Endothelial cell of umbilical vein (primary cell): ENCODE measurements at regions not wholly inside any gene's neighbourhood (a gene's known extent, or its start where the extent isn't known, plus 50 kb on each side); places are given as distances from the start of the nearest gene placed in this dataset.

ENCODE experiments used
- BruUV-seq: library from RNA; stranded (reverse); fragments of 400-500 nt; replicated peaks from 2 replicates; lab custom pipeline; 2021; lab: Mats Ljungman, UMichigan
- CTCF ChIA-PET: fragments of 300-600, 350-600 bp; sonication (Branson Sonifier 250); formaldehyde crosslinking; loops from one replicate; lab custom pipeline; 2021; ENCODE audit warnings: antibody characterized with exemption, inconsistent platforms; lab: Charles Lee
- POLR2A ChIA-PET: fragments of 300-600, 350-600 bp; sonication (Branson Sonifier 250); formaldehyde crosslinking; loops from one replicate; lab custom pipeline; 2021; ENCODE audit warnings: antibody characterized with exemption, inconsistent platforms; lab: Charles Lee
- DNase-seq: peaks from one replicate; pipeline ENCODE4 v3.0.0-alpha.2; 2011; ENCODE audit warnings: low read depth, low spot score
- FAIRE-seq: peaks from 2 replicates; lab custom pipeline; 2011; peaks lifted over from hg19 to GRCh38; lab: Jason Lieb, UNC
- H2AFZ ChIP-seq: 2 replicates; pipeline ENCODE4 v1.6.0; 2012; ENCODE audit warnings: low read depth, low read length, control low read depth, inconsistent platforms
- H3K27ac ChIP-seq: 2 replicates; pipeline ENCODE4 v1.5.1; 2011; ENCODE audit warnings: low read depth, mild to moderate bottlenecking, control low read depth, low read length, moderate library complexity; ENCODE audit not compliant: insufficient read depth
- H3K27me3 ChIP-seq, 2 experiments: 2 replicates each; pipeline versions ENCODE4 v1.6.0 to v1.6.1; 2011; ENCODE audit warnings: low read length in 2 of 2, mixed read lengths in 1 of 2; ENCODE audit not compliant: control insufficient read depth in 2 of 2, insufficient read depth in 2 of 2
- H3K36me3 ChIP-seq, 2 experiments: 2 replicates in 1 of 2; 3 replicates in 1 of 2; pipeline ENCODE4 v1.5.1; 2011; ENCODE audit warnings: low read length in 2 of 2, mild to moderate bottlenecking in 1 of 2, moderate library complexity in 1 of 2; ENCODE audit not compliant: control insufficient read depth in 2 of 2, insufficient read depth in 2 of 2; ENCODE audit errors: extremely low read depth in 1 of 2
- H3K4me1 ChIP-seq: 3 replicates; pipeline ENCODE4 v1.5.1; 2011; ENCODE audit warnings: mild to moderate bottlenecking, low read length; ENCODE audit not compliant: control insufficient read depth, insufficient read depth; ENCODE audit errors: extremely low read depth
- H3K4me2 ChIP-seq: 2 replicates; pipeline ENCODE4 v1.6.1; 2011; ENCODE audit warnings: low read length, control low read depth, mixed read lengths; ENCODE audit not compliant: insufficient read depth
- H3K4me3 ChIP-seq, 3 experiments: fragments of 200-600 bp in 1 of 3; sonication (generic), shearing (Covaris generic) in 1 of 3; replicated peaks in 1 of 3; 2 replicates each; pipeline ENCODE4 v1.5.1; 2011 to 2016; ENCODE audit warnings: control low read depth in 3 of 3, low read length in 3 of 3, mild to moderate bottlenecking in 2 of 3, inconsistent platforms in 1 of 3, low read depth in 1 of 3, moderate library complexity in 1 of 3; ENCODE audit not compliant: insufficient read depth in 1 of 3
- H3K79me2 ChIP-seq: 2 replicates; pipeline ENCODE4 v1.6.0; 2012; ENCODE audit warnings: low read length, inconsistent platforms; ENCODE audit not compliant: control insufficient read depth, insufficient read depth
- H3K9ac ChIP-seq: replicated peaks from 2 replicates; pipeline ENCODE3; 2011; ENCODE audit warnings: low read length, control low read depth; ENCODE audit not compliant: insufficient read depth; ENCODE audit errors: extremely low read depth
- H3K9me1 ChIP-seq: replicated peaks from 3 replicates; pipeline ENCODE4 v1.6.0; 2011; ENCODE audit warnings: mild to moderate bottlenecking, low read length; ENCODE audit not compliant: control insufficient read depth, insufficient read depth; ENCODE audit errors: extremely low read depth
- H3K9me3 ChIP-seq: replicated peaks from 2 replicates; pipeline ENCODE4 v1.5.1; 2012; ENCODE audit warnings: low read length, inconsistent platforms; ENCODE audit not compliant: control insufficient read depth, insufficient read depth
- H4K20me1 ChIP-seq: replicated peaks from 2 replicates; pipeline ENCODE3; 2011; ENCODE audit warnings: mild to moderate bottlenecking, low read length; ENCODE audit not compliant: control insufficient read depth, insufficient read depth; ENCODE audit errors: extremely low read depth
- EZH2 ChIP-seq: IDR thresholded peaks from 2 replicates; pipeline ENCODE4 v1.6.1; 2012; ENCODE audit warnings: borderline replicate concordance, low read depth, mild to moderate bottlenecking, moderate library complexity, low read length, inconsistent platforms; ENCODE audit not compliant: severe bottlenecking
- FOS ChIP-seq: IDR thresholded peaks from 2 replicates; pipeline ENCODE4 v1.6.1; 2011; ENCODE audit warnings: mild to moderate bottlenecking, low read length, moderate library complexity, borderline replicate concordance; ENCODE audit not compliant: insufficient read depth
- GATA2 ChIP-seq: IDR thresholded peaks from 2 replicates; pipeline ENCODE4 v1.7.0; 2011; ENCODE audit warnings: low read depth, mild to moderate bottlenecking, moderate library complexity, mixed read lengths, low read length; ENCODE audit not compliant: insufficient read length, insufficient read depth
- JUN ChIP-seq: IDR thresholded peaks from 2 replicates; pipeline ENCODE4 v1.6.1; 2011; ENCODE audit warnings: borderline replicate concordance, low read depth; ENCODE audit not compliant: insufficient read length, insufficient read depth
- MYC ChIP-seq: IDR thresholded peaks from one replicate; pipeline ENCODE4 v1.6.1; 2011; ENCODE audit warnings: mild to moderate bottlenecking, low read depth, low read length
- POLR2A ChIP-seq: IDR thresholded peaks from 2 replicates; pipeline ENCODE4 v1.6.1; 2012; ENCODE audit warnings: low read depth, mild to moderate bottlenecking, control low read depth, low read length
- POLR2AphosphoS5 ChIP-seq: IDR thresholded peaks from 2 replicates; pipeline ENCODE4 v1.6.1; 2012; ENCODE audit warnings: low read depth, mild to moderate bottlenecking, control low read depth, low read length, moderate library complexity; ENCODE audit not compliant: insufficient read depth
- dilution Hi-C: fragments of 300-500 bp; cut with MboI; formaldehyde crosslinking; loops from one replicate; pipeline ENCODE4 v1.15.0; 2019; ENCODE audit warnings: low sequenced_read_pairs; ENCODE audit not compliant: extremely low pct_ligation_motif_present
- intact Hi-C: fragments of 100-400 bp; cut with micrococcal nuclease; formaldehyde crosslinking; loops from one replicate; pipeline ENCODE4 v1.10.0; 2022
- TF ChIP-seq, protein P1 (sequence below), 2 donors: IDR thresholded peaks; 1 replicate in 1 of 2; 2 replicates in 1 of 2; pipeline ENCODE4 v1.5.1; 2011; ENCODE audit warnings: low read length in 2 of 2, mild to moderate bottlenecking in 2 of 2, moderate library complexity in 2 of 2, control low read depth in 1 of 2, inconsistent platforms in 1 of 2, low read depth in 1 of 2; ENCODE audit not compliant: insufficient read depth in 1 of 2; ENCODE audit errors: extremely low read depth in 1 of 2
- TF ChIP-seq, protein P2 (sequence below): IDR thresholded peaks from 2 replicates; pipeline ENCODE4 v1.6.1; 2011; ENCODE audit not compliant: insufficient read depth, insufficient read length

DNA sequence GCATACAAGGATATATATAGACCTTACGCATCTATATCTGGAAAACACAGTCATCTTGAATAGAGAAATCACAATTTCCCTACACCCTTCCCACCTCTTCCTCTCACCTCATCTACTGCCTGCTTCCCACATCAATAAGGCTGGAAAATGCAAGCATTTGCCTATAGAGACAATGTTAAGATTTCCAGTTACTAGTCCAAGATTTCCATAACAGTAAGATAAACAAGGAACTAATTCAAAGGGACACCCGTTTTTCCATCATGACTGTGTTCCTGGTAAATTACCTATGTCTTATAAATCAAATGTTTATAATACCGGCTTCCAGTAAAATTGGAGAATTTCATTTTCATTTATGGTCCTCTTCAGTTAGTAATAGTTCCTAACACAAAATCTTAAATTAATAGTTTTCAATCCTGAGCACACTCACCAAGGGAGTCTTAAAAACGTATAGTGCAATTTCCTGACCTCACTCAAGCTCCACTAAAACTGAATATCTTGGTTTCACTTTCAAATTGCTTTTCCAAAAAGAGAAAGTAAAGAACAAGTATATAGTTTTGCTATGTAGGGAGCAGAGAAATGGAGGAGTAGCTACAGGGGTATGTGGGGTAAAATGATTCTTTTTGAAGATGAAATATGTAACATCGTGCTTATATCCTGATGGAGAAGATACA is 398.7 kb downstream of the PLPP3 start:
- peaks cover 11% of the 10 kb centered on the region for H3K4me1 ChIP-seq
- peak overlapping the region; percentile 9 for H3K27ac ChIP-seq
- TF ChIP-seq JUN: no peak
- no peaks in the 10 kb centered on the region for H4K20me1 ChIP-seq
- DNase-seq (peak; percentile 69), FAIRE-seq (no peak)
- H3K27me3 ChIP-seq: no peaks in the 10 kb centered on the region
- ChIA-PET CTCF (interaction anchor here (1.3 kb wide), 1 partner anchor 396 kb away, joined by 3 read pairs; no protein-coding TSS in a partner anchor), POLR2A (interaction anchor here (0.6 kb wide), 1 partner anchor 62 kb away, joined by 3 read pairs; no protein-coding TSS in a partner anchor)
- peak overlapping the region; percentile 99 for H2AFZ ChIP-seq
- no peaks in the 10 kb centered on the region for H3K36me3 ChIP-seq
- peak overlapping the region in 2 of 3 experiments; percentile 12 to 64 for H3K4me3 ChIP-seq
- BruUV-seq: no TSS peak
- H3K9me3 ChIP-seq: no peaks in the 10 kb centered on the region
- dilution Hi-C loops: no loop called here
- intact Hi-C loops: no loop called here
- peak overlapping the region; percentile 96 for H3K4me2 ChIP-seq
- no peaks in the 10 kb centered on the region for H3K79me2 ChIP-seq
- H3K9ac ChIP-seq: peak overlapping the region; percentile 25
- H3K9me1 ChIP-seq: no peaks in the 10 kb centered on the region

DNA sequence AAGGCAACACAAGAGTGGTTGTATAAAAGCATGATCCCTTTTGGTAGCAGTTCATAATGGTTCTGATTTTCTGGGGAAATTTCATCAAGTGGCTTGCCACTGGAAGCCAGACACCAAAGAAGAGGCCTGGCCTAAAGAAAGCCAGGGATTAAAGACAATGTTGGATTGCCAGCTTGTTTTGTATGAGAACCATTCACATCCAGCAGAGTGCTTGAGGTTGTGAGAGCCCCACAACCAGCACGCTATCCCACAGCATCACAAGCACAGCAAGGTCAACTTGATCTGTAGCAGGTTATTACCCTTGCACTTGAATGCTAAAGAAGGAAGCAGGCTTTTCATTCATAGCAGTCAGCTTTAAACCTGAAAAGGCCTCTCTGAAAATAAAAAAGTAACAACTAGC is 399.8 kb downstream of the PLPP3 start:
- BruUV-seq: no TSS peak
- Histone ChIP-seq H2AFZ (no peak overlapping the region), H3K36me3 (no peaks in the 10 kb centered on the region), H3K79me2 (no peaks in the 10 kb centered on the region), H3K4me1 (peaks cover 11% of the 10 kb centered on the region), H4K20me1 (no peaks in the 10 kb centered on the region), H3K27ac (no peak overlapping the region), H3K27me3 (no peaks in the 10 kb centered on the region), H3K4me3 (no peak overlapping the region), H3K9me3 (no peaks in the 10 kb centered on the region), H3K9ac (no peak overlapping the region), H3K9me1 (no peaks in the 10 kb centered on the region), H3K4me2 (no peak overlapping the region)
- CTCF ChIA-PET: no interaction called here
- POLR2A ChIA-PET: no interaction called here
- no peak for FAIRE-seq
- intact Hi-C loops (no loop called here), dilution Hi-C loops (no loop called here)
- no peak for DNase-seq
- TF ChIP-seq JUN (no peak), FOS (no peak), GATA2 (no peak), MYC (no peak), POLR2A (no peak), EZH2 (no peak), POLR2AphosphoS5 (no peak)
- TF ChIP-seq, protein P1, sequence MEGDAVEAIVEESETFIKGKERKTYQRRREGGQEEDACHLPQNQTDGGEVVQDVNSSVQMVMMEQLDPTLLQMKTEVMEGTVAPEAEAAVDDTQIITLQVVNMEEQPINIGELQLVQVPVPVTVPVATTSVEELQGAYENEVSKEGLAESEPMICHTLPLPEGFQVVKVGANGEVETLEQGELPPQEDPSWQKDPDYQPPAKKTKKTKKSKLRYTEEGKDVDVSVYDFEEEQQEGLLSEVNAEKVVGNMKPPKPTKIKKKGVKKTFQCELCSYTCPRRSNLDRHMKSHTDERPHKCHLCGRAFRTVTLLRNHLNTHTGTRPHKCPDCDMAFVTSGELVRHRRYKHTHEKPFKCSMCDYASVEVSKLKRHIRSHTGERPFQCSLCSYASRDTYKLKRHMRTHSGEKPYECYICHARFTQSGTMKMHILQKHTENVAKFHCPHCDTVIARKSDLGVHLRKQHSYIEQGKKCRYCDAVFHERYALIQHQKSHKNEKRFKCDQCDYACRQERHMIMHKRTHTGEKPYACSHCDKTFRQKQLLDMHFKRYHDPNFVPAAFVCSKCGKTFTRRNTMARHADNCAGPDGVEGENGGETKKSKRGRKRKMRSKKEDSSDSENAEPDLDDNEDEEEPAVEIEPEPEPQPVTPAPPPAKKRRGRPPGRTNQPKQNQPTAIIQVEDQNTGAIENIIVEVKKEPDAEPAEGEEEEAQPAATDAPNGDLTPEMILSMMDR (IDR thresholded peaks at IDR 0.05; ENCODE audit: extremely low read depth in 1 of 2, insufficient read depth in 1 of 2, low read depth in 1 of 2, low read length in 2 of 2): no peak
- TF ChIP-seq, protein P2, sequence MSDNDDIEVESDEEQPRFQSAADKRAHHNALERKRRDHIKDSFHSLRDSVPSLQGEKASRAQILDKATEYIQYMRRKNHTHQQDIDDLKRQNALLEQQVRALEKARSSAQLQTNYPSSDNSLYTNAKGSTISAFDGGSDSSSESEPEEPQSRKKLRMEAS: no peak
